Natural killer cell (primary cell): ENCODE measurements at regions not wholly inside any gene's neighbourhood (a gene's known extent, or its start where the extent isn't known, plus 50 kb on each side); places are given as distances from the start of the nearest gene placed in this dataset.
A peak's percentile ranks its signal among the peaks of the same experiment; 100 is the strongest.

Experiments
- ATAC-seq, 3 donors: fragments of 150-1000 bp in 2 of 3; fragments of 200-7000 bp in 1 of 3; cut with Tn5 transposase; 1 replicate in 1 of 3; 2 replicates in 2 of 3; pipeline ENCODE4 v1.10.0; 2021; ENCODE audit warnings: mild to moderate bottlenecking in 2 of 3, moderate library complexity in 2 of 3
- DNase-seq, 2 donors: peaks; one replicate each; pipeline versions ENCODE4 v3.0.0 to v3.0.0-alpha.2; 2013 to 2021; ENCODE audit warnings: mixed read lengths in 1 of 2
- H3K27ac ChIP-seq: one replicate; pipeline ENCODE4 v1.5.1; 2013; ENCODE audit warnings: mild to moderate bottlenecking, low read length
- H3K27me3 ChIP-seq: one replicate; pipeline ENCODE4 v1.6.1; 2013; ENCODE audit warnings: low read length; ENCODE audit not compliant: control insufficient read depth, insufficient read depth
- H3K36me3 ChIP-seq: one replicate; pipeline ENCODE4 v1.6.1; 2013; ENCODE audit warnings: low read length; ENCODE audit not compliant: control insufficient read depth, insufficient read depth
- H3K4me1 ChIP-seq: one replicate; pipeline ENCODE4 v1.6.1; 2013; ENCODE audit warnings: low read length; ENCODE audit not compliant: control insufficient read depth, insufficient read depth
- H3K4me3 ChIP-seq: one replicate; pipeline ENCODE4 v1.5.1; 2013; ENCODE audit warnings: low read length
- H3K9me3 ChIP-seq: one replicate; pipeline ENCODE4 v1.6.1; 2013; ENCODE audit warnings: low read length; ENCODE audit not compliant: control insufficient read depth, insufficient read depth
- H3K27ac Mint-ChIP-seq, 2 donors: one replicate each; pipeline ENCODE4 v1.8.0; 2022; ENCODE audit warnings: mild to moderate bottlenecking in 2 of 2, mixed read lengths in 2 of 2, moderate library complexity in 1 of 2
- H3K27me3 Mint-ChIP-seq, 2 donors: one replicate each; pipeline ENCODE4 v1.8.0; 2022; ENCODE audit warnings: low read depth in 2 of 2, mixed read lengths in 2 of 2
- H3K36me3 Mint-ChIP-seq: one replicate; pipeline ENCODE4 v1.8.0; 2022; ENCODE audit warnings: mixed read lengths
- H3K4me1 Mint-ChIP-seq, 2 donors: one replicate each; pipeline ENCODE4 v1.8.0; 2022; ENCODE audit warnings: mixed read lengths in 2 of 2
- H3K4me3 Mint-ChIP-seq: one replicate; pipeline ENCODE4 v1.8.0; 2022; ENCODE audit warnings: mild to moderate bottlenecking, moderate library complexity, mixed read lengths
- H3K9me3 Mint-ChIP-seq, 2 donors: one replicate each; pipeline ENCODE4 v1.8.0; 2022; ENCODE audit warnings: mixed read lengths in 2 of 2
- CTCF ChIP-seq: fragments of 200-600 bp; IDR thresholded peaks from one replicate; pipeline ENCODE4 v1.8.0; 2022; ENCODE audit warnings: antibody characterized with exemption
- WGBS: methylation state at CpG from one replicate; pipeline ENCODE4 v1.1.7; 2013; ENCODE audit warnings: missing lambda C conversion rate; ENCODE audit not compliant: insufficient coverage; 5-methylcytosine and 5-hydroxymethylcytosine counted together
- intact Hi-C: fragments of 100-400 bp; cut with micrococcal nuclease; formaldehyde crosslinking; loops from one replicate; pipeline ENCODE4 v1.14.2; 2022

DNA sequence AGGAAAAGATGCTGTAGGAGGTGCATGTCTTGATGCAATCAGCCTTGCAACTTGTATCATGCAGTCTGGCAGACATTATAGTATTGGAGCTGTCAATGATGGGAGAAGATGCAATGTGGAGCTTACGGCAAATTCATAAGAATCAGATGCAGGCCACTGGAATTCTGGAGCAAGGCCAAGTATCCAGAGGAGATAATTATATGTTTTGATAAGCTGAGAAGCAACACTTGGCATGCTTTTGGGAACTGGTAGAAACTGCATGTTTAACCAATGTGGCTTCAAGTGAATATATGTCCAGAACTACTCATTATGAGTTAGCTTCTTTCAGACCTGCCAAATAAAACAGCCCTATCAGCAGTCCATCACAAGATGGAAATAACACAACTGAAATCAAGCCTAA is 249.1 kb upstream of the PPFIA2 start:
- Mint-ChIP-seq H3K4me3 (no peak overlapping the region), H3K4me1 (peaks cover 0 to 5% of the 10 kb centered on the region in 2 donors), H3K27me3 (peaks cover 5 to 11% of the 10 kb centered on the region in 2 donors), H3K9me3 (peaks cover 0 to 2% of the 10 kb centered on the region in 2 donors), H3K27ac (no peak overlapping the region), H3K36me3 (no peaks in the 10 kb centered on the region)
- no peaks in the 10 kb centered on the region for H3K4me1 ChIP-seq
- 100% methylated on average over 1 of the region's 1 CpG for WGBS
- H3K4me3 ChIP-seq = no peak overlapping the region
- H3K36me3 ChIP-seq = no peaks in the 10 kb centered on the region
- H3K27me3 ChIP-seq = peaks cover 4% of the 10 kb centered on the region
- no peak for ATAC-seq
- H3K9me3 ChIP-seq = no peaks in the 10 kb centered on the region
- intact Hi-C loops = no loop called here
- DNase-seq = no peak
- no peak overlapping the region for H3K27ac ChIP-seq
- no peak for TF ChIP-seq CTCF

- H3K4me1 Mint-ChIP-seq = no peaks in the 10 kb centered on the region
- Histone ChIP-seq H3K4me1 (no peaks in the 10 kb centered on the region), H3K36me3 (no peaks in the 10 kb centered on the region), H3K9me3 (no peaks in the 10 kb centered on the region), H3K4me3 (no peak overlapping the region), H3K27me3 (no peaks in the 10 kb centered on the region), H3K27ac (no peak overlapping the region)
- no peak for ATAC-seq
- no peak overlapping the region for H3K27ac Mint-ChIP-seq
- intact Hi-C loops = no loop called here
- DNase-seq = no peak
- no peak for TF ChIP-seq CTCF
- H3K27me3 Mint-ChIP-seq = peaks cover 6 to 7% of the 10 kb centered on the region in 2 donors
- no peaks in the 10 kb centered on the region for H3K36me3 Mint-ChIP-seq
- H3K9me3 Mint-ChIP-seq = no peaks in the 10 kb centered on the region
- H3K4me3 Mint-ChIP-seq = no peak overlapping the region
- 69% methylated on average over 1 of the region's 2 CpGs for WGBS
Observed at GRCh38 chr12:81998761-81999378, 239.7 kb upstream of the PPFIA2 start.

DNA sequence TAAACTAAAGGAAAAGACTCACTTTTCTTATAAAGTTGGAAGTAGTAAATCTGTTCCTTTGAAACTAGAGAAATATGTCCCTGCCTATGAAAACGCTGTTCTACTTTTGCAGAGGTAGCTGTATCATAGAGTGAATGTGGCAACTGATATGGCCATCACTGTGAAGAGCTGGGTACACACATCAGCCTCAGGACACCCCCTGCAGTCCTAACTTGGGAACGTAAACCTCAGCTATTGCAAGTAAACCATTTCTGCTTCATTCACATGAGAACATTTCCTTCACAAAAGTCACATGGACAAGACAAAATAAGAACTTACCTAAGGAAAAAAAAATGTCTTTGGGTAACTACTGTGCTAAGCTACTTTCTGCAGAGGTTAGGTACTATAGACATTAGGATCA is 233.3 kb upstream of the PPFIA2 start:
- Mint-ChIP-seq H3K36me3 (no peaks in the 10 kb centered on the region), H3K27me3 (no peaks in the 10 kb centered on the region), H3K4me3 (no peak overlapping the region), H3K27ac (no peak overlapping the region), H3K4me1 (peaks cover 0 to 6% of the 10 kb centered on the region in 2 donors), H3K9me3 (no peaks in the 10 kb centered on the region)
- H3K36me3 ChIP-seq = no peaks in the 10 kb centered on the region
- H3K27me3 ChIP-seq = no peaks in the 10 kb centered on the region
- peak; percentile 60 for TF ChIP-seq CTCF
- no peak overlapping the region for H3K27ac ChIP-seq
- intact Hi-C loops = loop anchor here (1.0 kb wide), 1 partner anchor 348 kb away; no protein-coding TSS in a partner anchor
- H3K4me1 ChIP-seq = no peaks in the 10 kb centered on the region
- WGBS = 14% methylated on average over 2 of the region's 2 CpGs
- DNase-seq (peak in 1 of 2 donors; percentile 69), ATAC-seq (peak; percentile 79 to 92 (median 85))
- H3K9me3 ChIP-seq = no peaks in the 10 kb centered on the region
- no peak overlapping the region for H3K4me3 ChIP-seq

GRCh38 chr12:81991868-81992267 is 232.7 kb upstream of the PPFIA2 start:
- no peak overlapping the region for H3K27ac ChIP-seq
- no peak for DNase-seq
- Mint-ChIP-seq H3K4me3 (no peak overlapping the region), H3K27ac (no peak overlapping the region), H3K27me3 (no peaks in the 10 kb centered on the region), H3K36me3 (no peaks in the 10 kb centered on the region), H3K9me3 (no peaks in the 10 kb centered on the region), H3K4me1 (peaks cover 0 to 6% of the 10 kb centered on the region in 2 donors)
- no peaks in the 10 kb centered on the region for H3K27me3 ChIP-seq
- no peaks in the 10 kb centered on the region for H3K36me3 ChIP-seq
- H3K4me3 ChIP-seq = no peak overlapping the region
- no peaks in the 10 kb centered on the region for H3K4me1 ChIP-seq
- no peaks in the 10 kb centered on the region for H3K9me3 ChIP-seq
- no peak for TF ChIP-seq CTCF
- ATAC-seq = no peak
- intact Hi-C loops = loop anchor here (1.0 kb wide), 1 partner anchor 348 kb away; no protein-coding TSS in a partner anchor
